EL (cell line): ENCODE measurements at regions not wholly inside any gene's neighbourhood (a gene's known extent, or its start where the extent isn't known, plus 50 kb on each side); places are given as distances from the start of the nearest gene placed in this dataset.
"Not testable (repeated sequence)": the region's sequence is repeated elsewhere in the genome, so short reads cannot be mapped to it uniquely, and the experiment has no call there.

Experiments used
- DNase-seq: peaks from one replicate; pipeline ENCODE4 v3.0.0-alpha.2; 2016

DNA sequence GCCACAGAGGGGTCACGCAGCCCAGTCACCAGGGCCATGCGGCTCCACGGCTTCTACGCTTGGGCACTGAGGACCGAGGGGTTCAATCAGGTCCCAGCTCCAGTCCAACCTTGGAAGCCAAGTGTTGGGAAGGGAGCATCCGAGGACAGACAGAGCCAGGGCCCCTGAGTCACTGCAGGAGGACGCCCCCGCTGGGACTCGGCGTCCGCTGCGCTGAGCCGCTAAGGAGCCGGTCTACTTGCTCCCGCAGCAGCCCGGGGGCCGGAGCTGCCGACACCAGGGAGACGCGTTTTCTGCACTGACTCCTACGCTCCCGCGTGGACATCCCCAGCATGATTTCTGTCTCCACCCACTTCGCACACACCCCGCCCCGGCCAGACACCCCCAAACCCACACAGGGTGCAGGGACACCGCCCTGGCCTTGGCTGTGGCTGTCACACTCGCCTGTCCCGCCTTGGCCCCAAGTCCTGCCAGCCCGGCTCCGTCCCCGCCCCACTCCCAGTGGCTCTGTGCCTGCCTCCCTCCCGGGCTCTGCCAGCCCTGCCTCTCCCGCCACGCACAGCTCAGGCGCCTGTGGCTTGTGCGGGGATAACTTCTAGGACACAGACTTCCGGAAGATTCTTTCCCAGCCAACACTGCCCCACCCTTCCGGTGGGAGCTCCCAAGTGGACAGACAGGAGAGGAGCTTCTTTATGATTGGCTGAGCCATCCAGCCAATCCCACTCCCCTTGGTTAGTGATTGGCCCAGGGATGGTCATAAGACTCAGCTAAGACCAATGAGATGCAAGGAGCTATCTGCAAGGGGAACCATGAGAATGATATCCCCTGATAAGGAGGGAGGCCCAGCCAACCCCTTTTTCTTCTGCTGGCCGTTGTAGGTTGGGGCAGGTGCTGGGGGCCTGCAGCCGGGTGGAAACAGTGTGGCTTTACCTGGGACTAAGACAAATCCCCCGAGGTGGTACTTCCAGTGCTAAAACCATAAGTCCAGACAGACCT is 118.9 kb upstream of the SFSWAP start:
- no peak for DNase-seq

DNA sequence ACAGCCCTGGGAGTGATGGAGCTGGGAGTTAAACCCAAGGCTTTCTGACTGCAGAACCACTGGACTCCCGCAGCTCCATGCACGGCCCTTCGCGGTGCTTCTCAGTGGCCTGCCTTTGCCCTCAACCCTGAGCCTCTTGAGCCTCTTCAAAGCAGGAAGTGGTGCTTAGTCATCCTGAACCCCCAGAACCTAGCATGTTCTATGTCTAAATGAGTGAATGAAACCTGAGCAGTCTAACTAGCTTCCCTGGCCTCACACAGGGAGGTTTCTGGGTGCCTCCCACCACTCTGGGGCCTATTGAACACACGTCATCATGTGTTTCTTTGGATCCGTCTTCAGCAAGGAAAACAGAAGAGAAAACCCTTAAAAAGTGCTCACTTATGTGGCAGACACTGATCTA is 117.9 kb upstream of the SFSWAP start:
- no peak for DNase-seq

GRCh38 chr12:131593406-131593805 is 117.5 kb upstream of the SFSWAP start:
- DNase-seq = no peak

DNA sequence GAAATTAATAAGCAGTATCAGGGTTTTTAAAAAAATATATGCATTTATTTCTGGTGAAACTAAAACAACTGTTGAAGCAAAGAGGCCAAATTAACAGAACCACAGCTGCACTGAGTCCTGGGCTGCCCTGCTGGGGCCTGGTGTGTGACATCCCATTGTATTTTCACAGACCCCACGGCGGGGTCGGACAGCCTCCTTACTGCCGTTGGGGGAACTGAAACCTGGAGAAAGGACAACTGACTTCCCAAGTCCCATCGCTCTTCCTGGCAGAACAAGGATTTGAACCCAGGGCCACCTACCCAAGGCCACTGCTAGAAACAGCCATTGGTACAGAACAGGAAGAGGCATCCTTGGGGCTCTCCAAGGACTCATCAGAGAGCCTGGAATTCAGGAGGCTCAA is 114.8 kb upstream of the SFSWAP start:
- DNase-seq = no peak

- DNase-seq = no peak
Observed at GRCh38 chr12:131597333-131597732, 113.6 kb upstream of the SFSWAP start.

- no peak for DNase-seq
Observed at GRCh38 chr12:131598717-131599116, 112.2 kb upstream of the SFSWAP start.

DNA sequence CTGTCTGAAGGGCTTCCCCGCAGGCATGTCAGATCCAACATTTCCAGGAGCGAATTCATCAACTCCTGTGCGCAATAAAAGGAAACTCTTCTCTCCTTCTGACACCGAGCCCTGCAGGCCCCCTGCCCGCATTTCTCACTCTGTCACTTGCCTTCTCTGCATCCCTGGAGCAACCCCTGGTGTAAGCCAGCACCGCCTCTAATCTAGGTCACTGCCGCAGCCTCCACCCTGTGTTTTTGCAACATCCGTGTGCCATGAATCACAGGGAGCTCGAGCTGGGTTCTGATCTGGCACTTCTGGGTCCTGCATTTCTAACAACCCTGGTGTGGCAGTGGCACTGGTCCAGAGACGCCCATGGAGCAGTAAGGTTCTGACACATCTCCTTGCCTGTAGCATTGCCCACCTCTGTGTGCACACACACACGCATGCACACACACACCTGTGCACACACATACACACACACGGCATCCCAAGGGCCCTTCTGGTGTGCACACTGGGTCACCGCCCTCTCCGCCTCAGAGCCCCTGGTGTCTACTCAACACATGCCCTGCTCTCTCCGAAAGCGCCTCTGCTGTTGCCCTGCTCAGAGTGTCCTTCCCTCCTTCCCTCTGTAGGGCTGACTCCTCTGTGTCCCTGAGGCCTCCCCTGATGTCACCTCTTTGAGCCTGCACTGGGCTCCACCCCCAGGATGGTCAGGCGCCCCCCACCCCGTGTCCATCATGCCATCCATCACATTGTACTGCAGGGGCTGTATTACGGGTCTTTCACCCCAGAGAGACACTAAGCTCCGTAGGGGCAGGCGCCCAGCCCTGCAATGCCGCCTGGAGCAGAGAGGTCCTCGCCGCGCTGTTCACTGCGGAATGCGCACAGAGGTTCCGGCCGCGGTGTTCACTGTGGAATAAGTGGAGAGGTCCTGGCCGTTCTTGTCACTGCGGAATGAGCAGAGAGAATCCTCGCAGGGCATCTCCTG is 111.4 kb upstream of the SFSWAP start:
- DNase-seq = no peak

DNA sequence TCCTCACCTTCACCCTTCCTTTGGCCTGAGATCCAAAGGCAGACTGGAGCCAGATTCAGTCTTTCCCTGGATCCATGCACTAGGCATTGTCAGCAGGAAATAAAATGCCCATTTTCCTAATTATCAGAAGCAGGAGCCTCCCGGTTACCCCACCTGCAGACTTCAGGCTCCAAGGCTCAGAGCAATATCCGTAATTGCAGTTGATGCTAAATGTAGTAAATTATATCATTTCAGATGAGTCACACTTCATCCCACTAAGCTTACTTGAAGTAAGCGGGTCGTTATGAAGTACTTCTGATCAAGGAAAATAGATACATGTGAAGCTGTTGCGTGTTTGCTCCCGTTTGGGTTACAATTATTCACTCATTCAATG is 110.7 kb upstream of the SFSWAP start:
- no peak for DNase-seq

DNA sequence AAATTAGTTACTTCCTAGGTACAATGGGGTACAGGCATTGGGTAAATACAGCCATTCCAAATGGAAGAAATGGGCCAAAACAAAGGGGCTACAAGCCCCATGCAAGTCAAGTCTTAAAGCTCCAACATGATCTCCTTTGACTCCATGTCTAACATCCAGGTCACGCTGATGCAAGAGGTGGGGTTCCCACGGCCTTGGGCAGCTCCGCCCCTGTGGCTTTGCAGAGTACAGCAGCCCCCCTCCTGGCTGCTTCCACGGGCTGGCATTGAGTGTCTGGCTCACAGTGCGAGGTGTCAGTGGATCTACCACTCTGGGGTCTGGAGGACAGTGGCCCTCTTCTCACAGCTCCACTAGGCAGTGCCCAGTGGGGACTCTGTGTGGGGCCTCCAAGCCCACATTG is 109.4 kb upstream of the SFSWAP start:
- not testable (repeated sequence) for DNase-seq

GRCh38 chr12:131603106-131603938 is 107.6 kb upstream of the SFSWAP start:
- no peak for DNase-seq

DNA sequence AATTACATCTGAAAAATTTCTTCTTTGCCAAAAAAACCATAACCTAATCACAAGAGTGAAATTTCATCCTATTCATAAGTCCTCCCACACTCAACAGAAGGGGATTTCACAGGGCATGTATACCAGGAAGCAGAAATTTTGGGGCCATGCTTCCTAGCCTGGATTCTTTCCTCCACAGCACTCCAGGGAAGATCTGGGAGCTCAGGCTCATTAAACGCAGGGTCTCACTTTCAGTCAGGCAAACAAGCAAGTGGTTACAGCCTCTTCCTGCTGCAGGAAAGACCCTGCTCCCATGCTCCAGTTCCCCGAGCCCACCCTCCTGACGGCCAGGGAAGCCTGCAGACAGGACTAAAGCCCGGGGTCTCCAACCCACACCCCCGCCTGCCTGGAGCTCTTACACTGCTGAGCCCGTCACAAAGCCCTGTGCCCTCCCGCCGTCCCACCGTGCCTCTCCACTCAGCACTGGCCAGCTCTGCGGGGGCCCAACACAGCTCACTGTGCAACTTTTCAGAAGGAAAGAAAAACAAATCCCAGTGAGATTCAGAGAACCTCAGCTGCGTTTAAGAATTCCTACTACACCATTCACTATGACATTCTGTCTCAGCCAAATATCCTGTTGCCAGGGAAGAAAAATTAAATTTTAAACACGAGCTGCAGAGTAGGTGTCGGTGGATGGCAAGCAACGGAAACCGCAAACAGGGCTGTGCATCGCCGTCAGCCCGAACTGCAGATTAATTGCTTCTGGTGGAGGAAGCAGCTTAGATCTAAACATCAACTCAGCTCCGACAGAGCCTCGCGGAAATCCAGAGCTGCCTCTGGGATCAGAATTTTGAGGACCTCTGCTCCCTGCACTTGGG is 106.7 kb upstream of the SFSWAP start:
- DNase-seq = no peak

- no peak for DNase-seq
Observed at GRCh38 chr12:131604859-131605258, 106.0 kb upstream of the SFSWAP start.

- DNase-seq = no peak
Observed at GRCh38 chr12:131605304-131605829, 105.5 kb upstream of the SFSWAP start.

DNA sequence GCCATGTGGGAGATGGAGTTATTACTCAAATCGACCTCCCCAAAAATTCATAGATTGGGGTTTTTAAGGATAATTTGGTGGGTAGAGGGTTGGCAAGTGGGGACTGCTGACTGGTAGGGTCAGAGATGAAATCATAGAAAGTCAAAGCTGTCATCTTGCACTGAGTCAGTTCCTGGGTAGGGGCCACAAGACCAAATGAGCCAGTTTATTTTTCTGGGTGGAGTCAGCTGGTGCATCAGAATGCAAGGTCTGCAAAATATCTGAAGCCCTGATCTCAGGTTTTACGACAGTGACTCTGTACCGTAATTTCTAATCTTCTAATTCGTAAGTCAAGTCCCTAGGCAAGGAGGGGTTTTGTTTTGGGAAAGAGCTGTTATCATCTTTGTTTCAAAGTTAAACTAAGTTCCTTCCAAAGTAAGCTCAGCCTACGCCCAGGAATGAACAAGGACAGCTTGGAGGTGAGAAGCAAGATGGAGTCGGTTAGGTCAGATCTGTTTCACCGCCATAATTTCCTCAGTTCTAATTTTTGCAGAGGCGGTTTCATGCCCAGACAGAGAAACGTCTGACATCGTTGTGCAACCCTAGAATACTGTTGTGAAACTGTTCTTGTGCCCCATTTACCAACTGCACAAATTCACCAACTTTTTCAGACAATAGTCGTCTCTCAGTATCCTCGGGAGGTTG is 104.5 kb upstream of the SFSWAP start:
- no peak for DNase-seq

- no peak for DNase-seq
Observed at GRCh38 chr12:131607658-131608447, 103.0 kb upstream of the SFSWAP start.

- peak; percentile 63 for DNase-seq
Observed at GRCh38 chr12:131608740-131609690, 101.9 kb upstream of the SFSWAP start.

- DNase-seq = no peak
Observed at GRCh38 chr12:131609762-131610161, 101.1 kb upstream of the SFSWAP start.

- DNase-seq = no peak
Observed at GRCh38 chr12:131610181-131610580, 100.7 kb upstream of the SFSWAP start.

DNA sequence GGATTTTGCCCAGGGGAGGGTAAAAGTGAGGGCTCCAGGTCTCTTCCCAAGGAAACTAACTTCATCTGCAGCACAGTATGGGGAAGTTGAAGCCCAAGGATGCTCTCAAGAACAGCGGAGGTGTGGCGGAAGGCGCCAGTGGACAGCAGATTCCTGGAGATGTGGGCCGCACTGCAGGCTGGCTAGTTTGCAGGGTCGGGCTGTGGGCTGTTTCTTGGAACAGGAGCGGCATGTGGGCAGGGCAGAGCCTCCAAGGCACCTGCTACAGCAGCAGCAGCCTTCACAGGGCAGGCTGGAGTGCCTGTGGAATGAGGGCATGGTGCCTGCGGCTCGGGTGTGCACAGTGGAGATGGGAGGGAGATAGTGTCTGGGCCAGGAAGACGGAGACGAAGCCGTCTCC is 100.0 kb upstream of the SFSWAP start:
- DNase-seq = no peak
